Frontal cortex (tissue), 3 donors: ENCODE measurements at regions not wholly inside any gene's neighbourhood (a gene's known extent, or its start where the extent isn't known, plus 50 kb on each side); places are given as distances from the start of the nearest gene placed in this dataset.

Experiments used
- DNase-seq, 2 donors: peaks; one replicate each; pipeline ENCODE4 v3.0.0; 2012; ENCODE audit warnings: low spot score in 2 of 2
- FAIRE-seq: peaks from 2 replicates; lab custom pipeline; 2012; peaks lifted over from hg19 to GRCh38; lab: Jason Lieb, UNC
- donor health status: control.
- donor health status: control.
- donor health status: control.

DNA sequence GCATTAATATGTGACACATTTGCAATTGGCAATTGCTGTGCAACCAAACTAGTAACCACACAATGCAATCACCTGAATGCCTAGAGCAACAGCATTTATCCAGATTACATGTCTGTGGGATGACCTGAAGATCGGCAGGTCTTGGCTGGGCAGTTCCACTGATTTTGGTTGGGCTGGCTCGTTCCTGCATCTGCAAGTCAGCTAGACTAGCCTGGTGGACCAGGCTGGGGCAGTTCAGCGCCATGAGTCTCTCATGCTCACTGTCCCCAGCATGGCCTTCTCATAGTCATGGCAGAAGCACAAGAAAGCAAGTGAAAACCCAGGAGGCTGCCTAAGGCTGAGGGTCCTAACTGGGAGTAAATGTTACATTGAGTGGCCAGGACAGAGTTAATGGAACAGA is 229.1 kb upstream of the TSHZ3 start:
- FAIRE-seq (no peak), DNase-seq (no peak)

DNA sequence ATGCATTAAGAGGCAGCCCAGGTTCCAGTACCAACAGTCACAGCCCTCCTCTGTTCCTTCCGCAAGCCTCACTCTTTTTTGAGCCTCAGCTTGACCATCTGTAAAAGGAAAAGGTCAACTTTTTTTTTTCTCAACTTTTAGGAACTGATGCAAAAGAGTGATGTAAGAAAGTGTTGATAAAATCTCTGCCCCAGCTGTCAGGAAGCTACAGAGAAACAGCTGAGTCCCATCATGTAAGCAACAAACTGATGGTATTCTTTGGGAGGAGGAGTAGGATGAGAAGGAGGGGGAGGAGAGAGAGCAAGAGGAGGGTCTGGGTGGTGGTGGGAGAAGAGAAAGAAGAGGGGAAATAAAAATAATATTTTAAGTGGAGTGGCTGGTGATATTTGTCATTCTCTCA is 233.9 kb upstream of the TSHZ3 start:
- FAIRE-seq = no peak
- DNase-seq = no peak

DNA sequence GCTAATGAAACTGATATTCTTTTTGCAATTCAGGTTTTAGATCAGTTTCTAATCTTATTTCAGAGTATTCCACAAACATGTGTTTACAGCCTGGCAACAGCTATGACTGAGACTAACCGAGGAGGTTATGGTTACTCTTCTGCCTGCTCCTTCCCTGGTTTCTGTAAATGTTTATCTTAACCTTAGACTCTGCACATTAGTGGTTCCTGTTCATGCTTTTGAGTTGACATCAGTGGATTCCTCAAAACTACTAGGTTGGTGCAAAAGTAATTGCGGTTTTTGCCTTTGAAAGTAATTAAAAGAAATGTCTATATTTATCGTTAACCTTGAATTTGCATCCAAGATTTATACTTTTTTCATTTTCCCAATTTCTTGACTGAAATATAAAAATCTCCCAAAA is 237.0 kb upstream of the TSHZ3 start:
- DNase-seq (no peak), FAIRE-seq (no peak)

DNA sequence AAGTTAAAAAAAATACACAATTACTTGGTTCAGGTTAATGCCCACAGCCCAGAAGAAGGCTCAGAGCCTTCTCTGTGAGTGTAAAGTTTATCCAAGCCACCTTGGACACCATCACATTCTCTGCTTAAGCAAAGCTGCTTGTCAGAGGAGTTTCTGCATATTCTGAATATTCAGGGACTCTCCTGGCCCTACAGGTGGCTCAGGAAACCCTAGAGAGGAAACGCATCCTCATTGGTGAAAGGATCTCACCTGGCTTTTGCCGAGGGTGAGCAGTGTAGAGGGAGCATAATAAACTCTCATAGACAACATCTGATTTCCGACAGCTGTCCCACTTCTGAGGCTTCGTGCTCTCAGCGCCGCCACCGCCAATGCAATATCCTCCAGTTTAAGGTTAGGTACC is 239.9 kb upstream of the TSHZ3 start:
- DNase-seq = no peak
- no peak for FAIRE-seq

DNA sequence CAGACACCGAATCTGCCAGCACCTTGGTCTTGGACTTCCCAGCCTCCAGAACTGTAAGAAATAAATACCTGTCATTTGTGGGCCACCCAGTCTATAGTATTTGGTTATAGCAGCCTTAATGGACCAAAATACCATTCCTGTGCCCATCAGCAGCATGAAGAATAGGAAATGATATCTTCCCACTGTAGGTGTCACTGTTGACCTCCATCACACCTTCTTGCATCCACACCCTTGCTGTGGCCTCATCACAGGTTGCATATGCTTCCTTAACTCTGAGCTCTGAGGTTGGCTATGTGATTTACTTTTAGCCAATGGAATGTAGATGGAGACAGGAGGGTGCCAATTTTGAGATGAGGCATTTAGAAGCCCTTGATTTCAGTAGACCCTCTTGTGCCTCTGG is 242.0 kb upstream of the TSHZ3 start:
- FAIRE-seq (no peak), DNase-seq (no peak)

DNA sequence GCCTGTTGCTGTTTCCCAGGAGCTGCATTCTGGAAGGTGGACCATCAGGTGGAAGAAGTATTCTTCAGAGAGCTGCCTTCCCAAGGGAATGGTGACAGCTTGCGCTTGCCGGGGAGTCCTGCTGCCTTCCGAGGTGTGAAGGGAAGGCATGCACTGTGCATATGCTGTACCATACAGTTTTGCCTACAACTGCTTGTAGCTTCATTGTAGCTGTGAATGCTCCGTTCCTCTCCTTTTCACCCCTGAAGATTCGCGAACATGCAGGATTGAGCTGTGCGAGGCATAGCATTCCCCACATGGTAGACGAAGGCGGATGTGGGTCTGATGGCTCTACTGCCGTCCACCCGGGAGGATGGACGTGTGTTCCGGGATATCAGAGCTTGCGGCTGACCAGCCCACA is 243.2 kb upstream of the TSHZ3 start:
- FAIRE-seq (no peak), DNase-seq (no peak)

DNA sequence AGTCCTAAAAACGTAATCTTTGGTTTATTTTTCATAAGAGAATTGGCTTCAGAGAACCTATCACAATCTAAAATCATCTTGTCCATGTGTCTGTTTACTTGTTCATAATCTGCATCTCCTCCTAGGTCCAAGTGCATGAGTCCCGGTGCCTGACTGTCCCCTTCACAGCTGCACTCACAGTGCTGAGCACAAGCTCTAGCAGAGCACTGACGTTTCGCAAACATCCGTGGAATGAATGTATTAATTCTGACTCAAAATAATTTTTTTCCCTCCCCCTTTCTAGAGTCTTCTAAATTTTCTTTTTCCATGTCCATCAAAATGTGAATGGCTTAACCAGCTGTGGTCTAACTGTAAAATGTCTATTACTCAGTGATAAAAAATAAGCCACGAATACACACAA is 245.5 kb upstream of the TSHZ3 start:
- FAIRE-seq (no peak), DNase-seq (no peak)

DNA sequence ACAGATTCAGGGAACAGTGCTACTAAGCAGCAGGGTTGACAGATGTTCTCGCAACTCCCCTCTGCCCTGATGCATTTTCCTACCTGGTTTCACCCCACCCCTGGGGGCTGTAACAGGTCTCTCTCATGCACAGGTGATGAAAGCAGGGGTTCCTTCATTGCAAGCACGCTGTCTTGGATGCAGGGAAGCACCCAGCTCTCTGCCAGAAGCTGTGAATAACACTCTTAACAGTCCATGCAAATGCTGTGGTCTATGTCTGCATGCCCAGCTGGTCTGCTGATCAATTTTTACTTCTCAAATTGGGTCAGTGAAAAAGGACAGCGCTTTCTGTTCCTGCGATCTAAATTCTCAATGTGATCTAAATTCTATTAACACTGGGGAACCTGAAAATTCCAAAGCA is 246.3 kb upstream of the TSHZ3 start:
- no peak for FAIRE-seq
- DNase-seq = no peak

DNA sequence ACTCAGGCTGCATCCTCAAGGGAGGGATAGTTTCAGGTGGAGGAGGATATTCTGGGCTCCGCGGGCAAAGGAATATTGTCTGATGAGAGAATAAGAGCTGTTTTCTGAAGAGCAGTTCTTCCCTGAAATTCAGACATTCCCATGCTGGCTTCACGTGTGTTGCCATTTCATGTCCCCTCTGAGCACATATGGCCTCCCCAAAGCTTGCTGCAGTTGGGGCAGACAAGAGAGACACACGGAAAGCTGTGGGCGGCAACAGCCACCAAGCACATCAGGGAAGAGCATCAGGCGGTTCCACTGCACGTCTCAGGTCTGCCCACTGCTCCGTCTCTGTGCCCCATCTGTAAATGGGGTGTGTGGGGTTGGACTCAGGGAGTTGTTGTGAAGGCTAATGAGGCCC is 247.5 kb upstream of the TSHZ3 start:
- FAIRE-seq = no peak

DNA sequence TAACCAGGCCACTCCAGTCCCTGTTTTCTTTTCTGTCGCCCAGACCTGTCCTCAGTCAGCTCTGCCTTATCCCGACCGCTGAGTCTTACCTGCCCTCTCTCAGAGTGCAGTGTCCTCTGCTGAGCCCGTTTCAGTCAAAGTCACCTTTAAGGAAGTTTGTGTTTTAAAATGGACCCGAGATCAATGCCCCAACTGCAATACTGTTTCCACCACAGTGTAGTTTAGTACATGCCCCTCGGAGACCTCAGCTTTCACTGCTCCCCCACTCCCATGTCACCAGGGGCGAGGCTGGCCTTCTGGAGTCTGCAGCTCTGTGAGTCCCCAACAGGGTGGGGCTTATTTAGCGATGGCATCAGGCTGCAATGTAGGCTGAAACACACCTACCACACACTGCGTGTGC is 248.4 kb upstream of the TSHZ3 start:
- FAIRE-seq = no peak

More for the DNA sequence above, 247.5 kb upstream of the TSHZ3 start:
- DNase-seq = no peak

DNA sequence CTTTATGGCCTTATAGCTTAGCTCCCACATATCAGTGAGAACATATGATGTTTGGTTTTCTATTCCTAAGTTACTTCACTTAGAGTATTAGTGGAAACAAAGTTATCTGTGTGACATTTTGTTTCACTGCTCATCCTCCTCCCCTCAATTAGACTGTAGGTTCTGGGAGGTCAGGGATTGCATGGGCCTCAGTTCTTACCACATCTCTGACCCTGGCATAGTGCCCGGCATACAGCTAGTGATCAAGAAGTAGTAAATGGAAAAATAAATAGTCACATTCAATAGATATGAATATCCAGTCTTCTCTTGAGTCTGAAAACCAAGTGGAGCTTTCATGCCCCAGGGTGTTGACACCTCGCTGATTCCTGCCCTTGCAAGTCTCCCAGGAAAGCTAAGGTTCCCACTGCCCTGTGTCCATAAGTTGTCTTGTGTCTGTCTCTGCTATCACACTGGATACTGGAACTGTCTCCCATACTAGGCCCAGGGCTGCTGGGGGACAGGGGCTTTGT is 249.5 kb upstream of the TSHZ3 start:
- FAIRE-seq (no peak), DNase-seq (no peak)

More for the DNA sequence above, 248.4 kb upstream of the TSHZ3 start:
- no peak for DNase-seq

DNA sequence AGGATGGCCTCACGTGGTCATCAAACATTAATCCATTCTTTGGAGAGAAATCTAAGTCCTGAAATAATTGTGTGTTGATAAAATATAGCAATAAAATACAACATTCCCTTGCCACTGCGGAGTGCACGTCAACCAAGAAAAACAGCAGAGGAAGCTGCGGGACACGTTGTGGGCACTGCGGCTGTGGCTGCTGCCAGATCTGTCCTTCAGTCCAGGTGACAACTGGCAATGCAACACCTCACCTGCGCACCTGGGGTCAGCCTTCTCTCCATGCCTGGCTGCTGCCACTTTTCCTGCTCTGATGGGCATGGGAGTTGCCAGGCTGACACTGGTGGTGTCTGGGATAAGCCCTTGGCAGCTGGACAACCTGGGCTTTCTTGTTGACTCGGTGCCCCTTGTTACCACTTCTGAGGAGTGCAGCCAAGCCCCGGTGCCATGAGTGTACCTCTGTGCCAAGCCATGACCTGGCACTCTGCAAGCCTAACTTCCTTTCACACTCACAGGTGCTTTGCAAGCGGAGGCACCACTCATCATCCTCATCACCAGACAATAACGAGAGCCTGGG is 251.6 kb upstream of the TSHZ3 start:
- DNase-seq (no peak), FAIRE-seq (no peak)

DNA sequence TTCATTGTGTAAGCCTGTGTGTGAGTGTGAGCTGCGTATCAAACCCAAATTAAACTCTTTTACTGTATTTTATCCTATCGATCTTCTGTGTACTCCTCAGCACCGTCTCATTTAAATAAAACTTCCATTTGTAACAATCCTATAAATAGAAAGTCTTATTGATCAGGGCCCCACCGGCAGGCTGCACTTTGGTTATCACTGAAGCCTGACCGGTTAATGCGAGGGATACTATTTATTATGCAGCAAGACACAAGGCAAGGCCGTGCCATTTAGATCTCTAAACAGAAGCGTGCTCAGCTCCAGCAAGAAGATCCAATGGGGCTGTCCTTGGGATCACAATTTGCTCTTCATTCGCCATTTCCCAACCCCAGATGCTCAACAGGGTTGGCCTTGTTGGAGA is 252.6 kb upstream of the TSHZ3 start:
- no peak for DNase-seq
- FAIRE-seq = no peak

DNA sequence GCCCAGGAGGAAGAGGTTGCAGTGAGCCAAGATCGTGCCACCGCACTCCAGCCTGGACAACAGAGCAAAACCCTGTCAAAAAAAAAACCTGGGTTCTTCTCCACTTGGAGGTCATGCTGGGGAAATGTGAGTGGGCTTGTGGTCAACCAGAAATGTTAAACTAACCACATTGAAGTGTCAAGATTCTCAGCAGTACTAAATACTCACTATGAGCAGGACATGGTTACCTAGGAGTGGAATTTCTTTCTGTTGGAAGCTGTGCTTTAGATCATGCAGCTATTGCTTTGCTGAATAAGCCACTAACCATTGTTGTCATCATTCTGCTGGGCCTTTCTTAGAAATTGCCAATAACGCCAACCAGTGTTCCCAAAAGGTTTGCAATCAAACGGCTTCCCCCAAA is 253.3 kb upstream of the TSHZ3 start:
- FAIRE-seq = no peak
- DNase-seq = no peak

DNA sequence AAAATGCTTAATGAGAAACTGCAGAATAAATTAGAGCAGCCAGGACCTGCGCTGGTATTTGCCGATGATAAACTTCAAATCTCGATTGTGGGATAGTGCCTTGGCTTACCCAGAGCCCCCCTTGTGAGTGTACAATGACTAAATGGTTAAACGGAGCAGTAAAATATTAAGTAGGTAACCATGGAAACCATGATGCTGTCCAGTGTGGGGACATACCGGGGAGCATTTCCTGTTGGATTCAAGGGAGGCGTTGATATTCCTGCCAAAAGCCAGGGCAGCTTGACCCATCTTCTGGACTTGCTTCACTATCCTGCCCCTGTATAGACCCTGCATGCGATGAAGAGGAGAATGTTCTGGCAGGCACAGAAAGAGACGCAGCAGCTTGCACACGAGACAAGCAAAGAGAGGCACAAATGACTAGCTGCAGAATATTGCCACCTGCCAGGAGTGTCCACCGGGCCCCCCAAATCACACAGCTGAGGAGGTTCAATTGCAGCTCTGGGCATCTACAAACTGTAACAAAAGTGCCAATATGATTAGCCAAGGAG is 255.3 kb upstream of the TSHZ3 start:
- FAIRE-seq (no peak), DNase-seq (no peak)

DNA sequence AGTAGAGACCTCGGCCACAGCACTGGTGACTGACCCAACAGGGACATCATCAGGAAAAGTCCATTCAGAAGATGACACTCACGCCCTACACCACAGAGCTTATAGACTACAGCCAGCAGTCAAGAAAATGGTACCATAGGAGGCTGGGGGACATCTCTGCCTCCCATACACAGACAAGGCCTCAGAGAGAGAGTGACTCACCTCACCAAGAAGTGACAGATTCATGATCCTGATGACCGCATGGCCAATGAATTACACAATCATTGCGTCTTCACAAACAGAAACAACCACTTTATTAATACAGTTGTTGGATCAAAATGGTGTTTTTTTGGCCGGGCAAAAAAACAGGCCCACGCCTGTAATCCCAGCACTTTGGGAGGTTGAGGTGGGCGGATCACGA is 260.8 kb upstream of the TSHZ3 start:
- DNase-seq (no peak), FAIRE-seq (no peak)

DNA sequence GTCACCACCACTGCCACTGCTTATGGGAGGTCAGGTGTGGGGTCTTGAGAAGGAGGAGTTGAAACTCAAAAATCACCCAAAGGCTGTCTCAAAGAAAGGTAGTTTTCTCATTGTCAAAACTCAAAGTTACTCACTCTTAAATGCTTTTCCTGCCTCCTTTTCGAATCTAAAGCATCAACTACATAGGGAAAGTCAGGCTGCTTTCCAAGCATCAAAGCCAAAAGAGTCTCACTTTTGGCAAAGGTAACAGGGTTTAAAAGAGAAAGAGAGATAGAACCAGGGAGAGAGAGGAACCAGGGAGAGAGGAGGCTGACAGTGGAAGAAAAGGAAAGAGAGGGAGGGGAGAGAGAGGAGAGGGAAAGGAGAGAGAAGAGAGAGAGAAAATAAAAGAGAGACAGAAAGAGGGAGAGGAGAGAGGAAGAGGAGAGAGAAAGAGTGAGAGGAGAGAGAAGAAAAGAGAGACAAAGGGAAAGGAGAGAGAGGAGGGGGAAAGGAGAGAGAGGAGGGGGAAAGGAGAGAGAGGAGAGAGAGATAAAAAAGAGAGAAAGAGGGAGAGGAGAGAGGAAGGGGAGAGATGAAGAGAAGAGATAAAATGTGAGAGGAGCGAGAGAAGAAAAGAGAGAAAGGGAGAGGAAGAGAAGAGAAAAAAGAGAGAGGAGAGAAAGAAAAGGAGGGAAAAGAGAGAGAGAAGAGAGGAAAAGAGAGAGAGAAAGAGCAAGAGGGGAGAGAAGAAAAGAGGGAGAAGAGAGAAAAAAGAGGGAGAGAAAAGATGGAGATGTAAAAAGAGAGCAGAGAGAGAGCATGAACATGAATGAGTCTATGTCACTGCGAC is 262.0 kb upstream of the TSHZ3 start:
- no peak for FAIRE-seq

DNA sequence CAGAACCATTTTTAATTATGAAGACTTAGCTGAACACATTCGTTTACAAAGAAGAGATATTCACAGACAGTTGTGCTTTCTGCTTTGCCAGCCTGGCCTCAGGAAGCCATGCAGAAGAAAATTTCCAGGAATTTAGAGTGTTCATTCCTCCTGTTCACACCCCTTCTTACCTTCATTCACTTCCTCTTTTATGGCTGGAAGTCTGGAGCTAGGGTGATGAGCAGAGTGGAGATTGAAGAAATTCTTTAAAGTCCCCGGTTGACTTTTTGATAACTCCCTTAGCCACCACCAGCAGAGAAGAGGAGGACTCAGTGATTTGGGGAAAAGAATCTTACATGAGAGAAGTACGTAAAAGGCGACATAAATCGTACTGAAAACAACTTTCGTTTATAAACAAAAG is 263.6 kb upstream of the TSHZ3 start:
- FAIRE-seq = no peak

More for the DNA sequence above, 262.0 kb upstream of the TSHZ3 start:
- no peak for DNase-seq

DNA sequence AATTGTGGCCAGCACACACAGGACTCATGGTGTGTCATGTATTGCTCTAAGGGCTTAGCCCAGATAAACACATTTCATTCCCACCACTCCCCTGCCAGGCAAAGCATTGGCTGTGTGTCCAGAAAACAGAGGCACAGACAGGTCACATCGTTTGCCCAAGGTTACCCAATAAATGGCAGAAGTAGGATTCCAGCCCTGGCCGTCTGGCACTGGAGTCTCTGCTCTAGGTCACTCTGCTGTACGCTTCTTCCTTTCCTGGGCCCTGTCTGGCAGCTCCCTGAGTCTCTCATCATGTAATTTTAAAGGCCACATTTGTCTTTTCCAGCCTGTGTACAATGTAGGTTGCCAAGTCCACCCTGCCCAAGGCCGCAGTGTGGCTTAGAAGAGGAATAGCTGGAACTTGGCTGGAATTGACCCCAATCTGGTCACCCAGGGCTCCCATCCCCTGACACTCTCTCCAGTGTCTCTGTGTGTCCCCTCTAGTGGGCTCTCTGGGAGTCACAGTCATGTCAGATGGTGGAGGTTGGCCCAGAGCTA is 264.5 kb upstream of the TSHZ3 start:
- DNase-seq = no peak
- no peak for FAIRE-seq

More for the DNA sequence above, 263.6 kb upstream of the TSHZ3 start:
- no peak for DNase-seq

DNA sequence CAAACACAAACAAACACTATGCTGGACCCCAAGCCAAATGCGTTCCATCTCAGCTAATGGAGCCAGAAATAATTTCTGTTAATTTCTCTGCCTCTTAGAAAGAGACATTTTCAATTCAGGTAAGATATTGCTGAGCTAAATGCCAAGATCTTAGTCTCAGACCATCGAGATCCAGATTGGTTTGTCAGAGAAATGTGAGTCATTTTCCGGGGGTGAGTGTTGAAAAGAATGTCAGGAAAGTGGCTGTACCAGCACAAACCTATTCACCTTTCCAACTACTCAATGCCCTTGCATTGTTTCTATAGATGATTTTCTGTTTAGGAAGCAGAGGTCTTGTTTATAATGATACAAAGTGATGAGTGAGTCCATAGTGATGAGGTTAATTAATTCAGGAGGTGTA is 266.8 kb upstream of the TSHZ3 start:
- DNase-seq (no peak), FAIRE-seq (no peak)

DNA sequence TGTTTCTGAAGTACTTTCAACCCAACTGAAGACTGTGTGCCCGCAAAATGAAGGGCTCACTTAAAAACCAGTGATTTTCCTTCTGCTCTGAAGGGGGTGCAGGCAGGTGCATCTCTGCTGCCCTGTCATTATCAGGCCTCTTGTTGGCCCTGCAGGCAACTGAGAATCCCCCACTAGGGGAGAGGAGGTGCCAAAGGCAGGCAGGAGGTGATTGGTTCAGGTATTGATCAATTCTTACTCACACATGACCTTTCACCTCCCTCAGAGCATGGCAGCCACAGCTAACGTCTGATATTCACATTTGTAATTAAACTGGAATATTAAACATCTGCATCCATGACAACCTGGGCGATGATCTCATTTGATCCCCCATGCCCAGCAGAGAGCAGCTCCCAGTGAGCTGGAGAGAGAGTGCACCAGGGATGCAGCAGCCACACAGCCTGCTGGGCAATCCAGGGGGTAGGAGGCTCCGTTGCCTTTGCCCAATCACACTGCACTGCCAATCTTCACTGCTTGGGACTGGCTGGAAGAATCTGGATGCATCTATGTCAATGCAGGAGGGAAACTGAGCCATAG is 267.9 kb upstream of the TSHZ3 start:
- FAIRE-seq (no peak), DNase-seq (no peak)
